Neural cell (in vitro differentiated cells): ENCODE measurements at regions not wholly inside any gene's neighbourhood (a gene's known extent, or its start where the extent isn't known, plus 50 kb on each side); places are given as distances from the start of the nearest gene placed in this dataset.

Experiments used
- CTCF ChIP-seq: fragments of 450-650 bp; IDR thresholded peaks from 2 replicates; pipeline ENCODE4 v1.5.1; 2014; ENCODE audit warnings: antibody characterized with exemption, mild to moderate bottlenecking, moderate library complexity; ENCODE audit not compliant: poor library complexity, severe bottlenecking
- EP300 ChIP-seq: fragments of 450-650 bp; conservative IDR thresholded peaks from 2 replicates; pipeline ENCODE4 v1.6.1; 2014; ENCODE audit warnings: antibody characterized with exemption, mild to moderate bottlenecking, moderate library complexity; ENCODE audit not compliant: poor library complexity, severe bottlenecking
- POLR2AphosphoS5 ChIP-seq: IDR thresholded peaks from 2 replicates; pipeline ENCODE4 v1.6.1; 2012

- TF ChIP-seq POLR2AphosphoS5 (no peak), EP300 (no peak), CTCF (no peak)
These were observed 305.9 kb downstream of the CYLC2 start for GRCh38 chr9:103301051-103301450.
